Islet precursor cell (in vitro differentiated cells): ENCODE measurements at regions not wholly inside any gene's neighbourhood (a gene's known extent, or its start where the extent isn't known, plus 50 kb on each side); places are given as distances from the start of the nearest gene placed in this dataset.
"Not testable (repeated sequence)": the region's sequence is repeated elsewhere in the genome, so short reads cannot be mapped to it uniquely, and the experiment has no call there.

ENCODE experiments used
- DNase-seq: peaks from one replicate; pipeline ENCODE4 v3.0.0-alpha.2; 2018

- DNase-seq: no peak
These were observed 80.7 kb downstream of the TFAP2B start for GRCh38 chr6:50899306-50899870.

- no peak for DNase-seq
These were observed 83.6 kb downstream of the TFAP2B start for GRCh38 chr6:50902260-50902659.

- no peak for DNase-seq
These were observed 86.6 kb downstream of the TFAP2B start for GRCh38 chr6:50905297-50905696.

GRCh38 chr6:50907565-50907964 lies 88.9 kb downstream of the TFAP2B start:
- DNase-seq: no peak

GRCh38 chr6:50913105-50913770 lies 94.6 kb downstream of the TFAP2B start:
- no peak for DNase-seq

GRCh38 chr6:50921378-50921777 lies 102.7 kb downstream of the TFAP2B start:
- DNase-seq: not testable (repeated sequence)

GRCh38 chr6:50921968-50922367 lies 103.3 kb downstream of the TFAP2B start:
- DNase-seq: no peak

GRCh38 chr6:50922579-50923525 lies 104.2 kb downstream of the TFAP2B start:
- DNase-seq: no peak

- DNase-seq: no peak
These were observed 106.1 kb downstream of the TFAP2B start for GRCh38 chr6:50924758-50925157.

GRCh38 chr6:50925548-50925947 lies 106.9 kb downstream of the TFAP2B start:
- DNase-seq: peak; percentile 57

GRCh38 chr6:50925981-50926380 lies 107.3 kb downstream of the TFAP2B start:
- DNase-seq: no peak

- DNase-seq: no peak
These were observed 109.1 kb downstream of the TFAP2B start for GRCh38 chr6:50927800-50928199.

GRCh38 chr6:50929323-50929722 lies 110.7 kb downstream of the TFAP2B start:
- no peak for DNase-seq

- DNase-seq: no peak
These were observed 116.8 kb downstream of the TFAP2B start for GRCh38 chr6:50935442-50935841.

- no peak for DNase-seq
These were observed 117.6 kb downstream of the TFAP2B start for GRCh38 chr6:50936277-50936681.

- no peak for DNase-seq
These were observed 121.3 kb downstream of the TFAP2B start for GRCh38 chr6:50939931-50940330.

- no peak for DNase-seq
These were observed 127.1 kb downstream of the TFAP2B start for GRCh38 chr6:50945789-50946188.

GRCh38 chr6:50952092-50952907 lies 133.6 kb downstream of the TFAP2B start:
- no peak for DNase-seq

GRCh38 chr6:50956014-50956413 lies 137.3 kb downstream of the TFAP2B start:
- no peak for DNase-seq

- DNase-seq: no peak
These were observed 139.6 kb downstream of the TFAP2B start for GRCh38 chr6:50958148-50958697.

GRCh38 chr6:50959081-50959641 lies 140.5 kb downstream of the TFAP2B start:
- no peak for DNase-seq

- DNase-seq: no peak
These were observed 142.9 kb downstream of the TFAP2B start for GRCh38 chr6:50961611-50962010.
